ENCODE measurements at regions not wholly inside any gene's neighbourhood (a gene's known extent, or its start where the extent isn't known, plus 50 kb on each side); places are given as distances from the start of the nearest gene placed in this dataset.
"Not testable (repeated sequence)": the region's sequence is repeated elsewhere in the genome, so short reads cannot be mapped to it uniquely, and the experiment has no call there.

DNA sequence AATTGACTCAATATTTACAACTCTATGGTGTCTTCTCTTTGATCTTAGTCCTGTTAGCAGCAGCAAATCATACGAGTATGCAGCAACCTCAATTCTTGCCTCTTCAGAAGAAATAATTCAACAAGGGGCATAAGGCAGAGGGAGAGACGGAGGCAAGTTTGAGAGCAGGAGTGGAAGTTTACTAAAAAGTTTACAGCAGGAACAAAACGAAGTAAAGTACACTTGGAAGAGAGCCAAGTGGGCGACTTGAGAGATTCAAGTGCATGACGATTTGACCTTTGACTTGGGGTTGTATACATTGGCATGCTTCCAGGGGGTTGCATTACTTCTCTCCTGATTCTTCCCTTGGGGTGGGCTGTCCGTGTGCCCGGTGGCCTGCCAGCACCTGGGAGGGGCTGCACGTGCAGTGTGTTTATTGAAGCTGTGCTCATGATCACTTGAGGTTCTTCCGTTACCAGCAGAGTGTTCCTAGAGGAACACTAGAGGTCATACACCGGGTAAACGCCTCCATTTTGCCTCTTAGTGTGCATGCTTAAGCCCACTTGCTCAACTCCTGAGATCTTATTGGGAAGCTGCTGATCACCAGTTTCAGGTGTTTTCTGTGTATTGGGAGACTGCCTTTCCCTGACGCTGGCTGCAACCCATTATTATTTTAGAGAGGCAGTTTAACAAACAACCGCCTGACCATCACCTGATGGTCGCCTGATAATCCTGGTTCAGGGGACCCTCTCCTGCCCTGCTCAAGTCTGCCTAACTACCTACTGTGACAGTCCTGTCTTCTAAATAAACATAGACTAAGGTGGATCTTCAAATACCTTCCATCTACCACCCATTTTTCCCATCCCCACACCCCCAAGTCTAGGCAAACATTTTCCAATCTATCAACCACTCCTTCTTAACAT lies 172.4 kb upstream of the MYLIP start:
- no peak for DNase-seq (ENCODE audit: low read depth in 2 of 2)

DNA sequence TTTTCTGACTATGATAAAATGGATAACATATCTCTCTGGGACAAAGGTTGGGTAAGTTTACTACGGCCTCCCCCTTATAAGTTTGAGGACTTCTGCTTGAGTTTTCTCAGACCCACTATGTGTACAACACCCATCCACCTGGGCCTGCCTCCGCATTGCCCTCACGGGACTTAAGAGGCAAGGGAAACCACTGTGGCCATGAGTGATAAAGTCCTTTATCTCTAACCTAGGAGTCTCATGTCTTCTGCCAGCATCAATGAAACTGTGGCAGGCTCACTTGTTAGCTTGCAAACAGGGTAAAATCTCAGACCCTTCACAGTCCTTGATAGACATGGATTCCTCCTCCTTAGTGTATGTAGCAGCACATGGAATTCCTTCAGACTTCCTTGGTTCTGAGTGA lies 173.4 kb upstream of the MYLIP start:
- DNase-seq (ENCODE audit: low read depth in 2 of 2), result no peak

DNA sequence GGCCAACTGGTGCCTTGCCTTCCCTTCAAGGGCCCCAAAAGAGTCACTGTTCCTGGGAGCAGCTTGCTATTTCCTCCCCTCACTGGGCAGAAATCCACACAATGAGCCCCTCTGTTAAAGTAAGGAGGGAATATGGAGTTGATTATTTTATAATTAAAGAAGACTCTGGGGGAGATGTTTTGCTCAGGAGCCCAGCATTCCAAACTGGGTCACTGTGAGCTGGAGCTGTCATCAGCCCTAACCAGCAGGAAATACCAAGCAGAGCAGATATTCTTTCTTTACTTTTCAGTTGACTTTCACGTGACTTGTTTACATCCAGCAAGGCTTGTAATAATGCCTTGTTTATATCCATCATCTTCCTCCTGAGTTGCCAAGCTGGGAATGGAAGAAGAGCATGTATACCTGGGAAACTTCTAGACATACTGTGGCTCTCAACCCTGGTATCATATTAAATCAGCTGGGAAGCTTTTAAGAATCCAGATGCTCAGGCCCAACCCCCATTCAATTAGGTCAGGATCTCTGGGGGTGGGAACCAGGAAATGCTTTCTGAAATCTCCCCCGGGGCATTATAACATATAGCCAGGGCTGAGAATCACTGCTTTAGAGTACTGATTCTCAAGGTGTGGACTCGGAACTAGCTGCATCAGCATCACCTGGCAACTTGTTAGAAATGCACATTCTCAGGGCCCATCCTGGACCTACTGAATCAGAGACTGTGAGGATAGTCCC lies 175.6 kb upstream of the MYLIP start:
- DNase-seq (ENCODE audit: low read depth in 2 of 2), result peak; percentile 86 to 87

DNA sequence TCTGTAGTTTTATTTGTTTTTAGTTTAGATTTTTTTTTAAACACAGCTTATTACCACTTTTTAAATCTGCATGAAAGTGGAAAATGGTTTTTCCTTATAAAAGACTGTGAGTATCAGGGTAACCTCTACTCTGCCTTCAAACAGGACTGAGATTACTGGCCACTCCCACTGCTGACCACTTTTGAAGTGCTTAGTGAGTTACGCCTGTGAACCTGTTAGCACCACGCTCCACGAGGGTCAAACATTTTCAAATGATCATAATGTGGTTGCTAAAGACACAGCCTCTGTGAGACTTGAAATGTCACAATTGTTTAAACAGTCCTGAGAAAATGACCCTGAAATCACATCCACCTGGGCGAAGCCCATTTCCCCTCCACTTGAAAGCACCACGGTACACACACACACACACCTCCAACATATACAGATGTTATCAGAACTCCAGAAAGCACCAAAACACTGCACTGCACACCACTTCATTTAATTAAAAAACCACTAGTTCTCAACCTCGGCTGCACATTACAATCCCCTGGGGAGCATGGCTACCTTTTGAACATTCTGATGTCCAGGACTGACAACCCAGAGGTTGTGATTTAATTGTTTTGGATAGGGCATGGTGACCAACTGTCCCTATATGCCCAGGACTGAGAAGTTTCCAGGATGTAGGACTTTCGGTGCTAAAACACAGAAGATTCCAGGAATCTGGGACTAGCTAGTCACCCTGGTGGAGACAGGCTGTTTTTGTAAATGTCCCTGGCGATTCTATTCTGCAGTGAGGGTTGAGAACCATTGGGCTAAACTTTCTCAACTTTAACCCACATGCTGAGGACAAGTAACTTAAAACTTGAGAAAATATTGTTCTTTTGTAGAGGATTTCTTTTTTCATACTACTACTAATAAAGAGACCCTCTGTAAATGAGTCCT lies 176.4 kb upstream of the MYLIP start:
- DNase-seq (ENCODE audit: low read depth in 2 of 2), result no peak

DNA sequence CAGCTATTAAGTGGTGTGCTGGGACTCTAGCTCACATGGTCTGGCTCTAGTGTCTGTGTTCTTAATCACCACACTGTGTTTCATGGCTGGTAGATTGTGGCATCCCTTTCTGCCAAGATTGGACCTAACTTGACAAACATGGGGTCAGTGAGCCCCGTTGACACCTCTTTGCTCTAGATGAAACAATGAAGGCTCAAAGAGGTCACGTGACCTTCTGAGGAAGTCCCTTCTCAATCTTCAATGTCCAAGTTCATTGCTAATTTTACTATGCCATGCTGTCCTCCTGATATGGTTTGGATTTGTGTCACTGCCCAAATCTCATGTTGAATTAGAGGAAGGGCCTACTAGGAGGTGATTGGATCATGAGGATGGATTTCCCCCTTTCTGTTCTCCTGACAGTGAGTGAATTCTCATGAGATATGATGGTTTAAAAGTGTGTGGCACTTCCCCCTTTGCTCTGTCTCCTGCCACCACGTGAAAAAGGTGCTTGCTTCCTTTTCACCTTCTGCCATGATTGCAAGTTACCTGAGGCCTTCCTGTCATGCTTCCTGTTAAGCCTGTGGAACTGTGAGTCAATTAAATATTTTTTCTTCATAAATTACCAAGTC lies 177.8 kb upstream of the MYLIP start:
- DNase-seq (ENCODE audit: low read depth in 2 of 2), result no peak

DNA sequence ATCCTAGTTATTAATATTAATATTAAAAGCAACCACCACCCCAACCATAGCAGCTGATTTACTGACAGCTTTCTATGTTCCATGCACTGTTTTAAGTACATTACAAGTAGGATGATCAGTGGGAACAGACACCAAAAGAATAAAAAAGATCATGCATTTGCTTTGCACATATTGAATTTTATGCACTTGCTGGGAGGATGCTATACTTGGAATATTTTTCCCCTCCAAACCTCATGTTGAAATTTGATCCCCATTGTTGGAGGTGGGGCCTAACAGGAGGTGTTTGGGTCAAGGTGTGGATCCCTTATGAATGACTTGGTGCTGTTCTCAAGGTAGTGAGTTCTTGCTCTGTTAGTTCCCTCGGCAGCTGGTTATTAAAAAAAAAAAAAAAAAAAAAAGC lies 178.9 kb upstream of the MYLIP start:
- DNase-seq (ENCODE audit: low read depth in 2 of 2), result no peak

DNA sequence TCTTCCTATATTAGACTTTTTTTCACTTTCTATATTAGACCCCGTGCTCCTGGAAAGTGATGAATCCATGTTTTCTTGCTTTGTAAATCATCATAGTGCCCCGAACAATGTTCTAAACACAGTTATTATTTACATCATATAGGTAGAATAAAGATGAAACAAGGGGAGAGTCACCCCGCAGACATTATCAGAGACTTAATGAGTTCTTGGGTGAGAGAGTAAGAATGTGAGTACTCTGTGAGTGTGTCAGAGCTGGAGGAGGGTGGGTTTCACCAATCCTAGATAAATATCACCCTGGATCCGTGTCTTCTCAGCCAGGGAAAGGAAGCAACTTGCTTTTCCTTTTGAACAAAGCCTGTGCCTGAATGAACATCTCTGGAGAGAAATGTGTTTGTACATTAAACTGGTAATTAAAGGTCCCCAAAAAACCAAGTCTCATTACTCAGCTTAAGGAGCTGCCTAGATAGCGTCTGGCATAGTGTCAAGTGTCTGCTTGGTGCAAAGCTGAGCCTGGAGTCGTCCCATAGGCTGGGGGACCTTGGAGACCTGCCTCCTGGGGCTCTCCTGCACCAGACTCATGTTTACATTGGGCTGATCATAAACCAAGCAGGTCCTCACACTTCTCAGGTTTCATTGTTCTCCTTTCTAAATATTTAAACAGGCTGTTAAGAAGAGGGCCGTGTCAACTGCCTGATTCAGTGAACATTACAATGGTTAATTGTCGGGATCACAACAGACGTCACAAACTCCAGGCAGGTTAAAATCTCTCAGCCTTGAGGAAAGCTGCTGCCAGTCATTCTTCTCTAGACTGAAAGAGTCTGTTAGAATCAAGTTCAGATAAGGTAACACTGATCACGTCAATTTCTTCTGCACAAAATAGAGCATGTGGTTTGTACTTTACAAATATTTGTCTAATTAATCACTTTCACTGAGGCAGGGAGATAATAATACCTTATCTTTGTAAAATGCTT lies 179.7 kb upstream of the MYLIP start:
- DNase-seq (ENCODE audit: low read depth in 2 of 2), result no peak

DNA sequence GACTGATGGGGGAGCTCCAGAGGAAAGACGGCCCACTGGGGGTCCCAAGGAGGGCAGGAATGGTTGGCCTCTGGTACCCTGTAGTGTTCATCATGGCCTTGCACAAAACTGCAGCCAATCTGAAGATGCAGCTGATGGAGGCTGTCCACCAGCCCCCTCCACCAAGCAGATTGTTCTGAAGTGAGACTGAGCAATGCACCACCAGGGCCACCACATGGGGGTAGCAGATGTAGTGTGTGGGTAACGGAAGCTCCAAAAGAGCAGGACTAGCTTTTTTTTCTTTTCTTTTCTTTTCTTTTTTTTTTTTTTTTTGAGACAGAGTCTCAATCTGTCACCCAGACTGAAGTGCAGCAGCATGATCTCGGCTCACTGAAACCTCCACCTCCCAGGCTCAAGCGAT lies 181.0 kb upstream of the MYLIP start:
- DNase-seq (ENCODE audit: low read depth in 2 of 2), result no peak

DNA sequence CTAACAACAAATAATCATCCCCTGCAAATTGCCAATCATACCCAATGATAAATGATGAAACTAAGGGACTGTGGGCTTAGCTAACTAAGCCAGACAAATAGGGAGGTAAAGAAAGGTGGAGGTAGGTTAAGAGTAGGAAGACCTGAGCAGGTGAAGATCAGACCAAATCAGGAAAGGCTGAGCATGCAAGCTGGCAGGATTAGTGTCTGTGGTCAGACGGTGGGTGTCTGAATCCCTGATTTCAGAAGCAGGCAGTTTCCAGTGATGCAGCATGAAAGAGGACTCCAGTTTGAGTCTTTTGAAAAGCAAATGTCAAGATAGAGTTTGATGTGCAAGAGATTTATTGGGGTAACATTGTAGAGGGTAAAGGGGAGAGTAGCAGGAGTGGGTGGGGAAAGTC lies 181.4 kb upstream of the MYLIP start:
- no peak for DNase-seq (ENCODE audit: low read depth in 2 of 2)

DNA sequence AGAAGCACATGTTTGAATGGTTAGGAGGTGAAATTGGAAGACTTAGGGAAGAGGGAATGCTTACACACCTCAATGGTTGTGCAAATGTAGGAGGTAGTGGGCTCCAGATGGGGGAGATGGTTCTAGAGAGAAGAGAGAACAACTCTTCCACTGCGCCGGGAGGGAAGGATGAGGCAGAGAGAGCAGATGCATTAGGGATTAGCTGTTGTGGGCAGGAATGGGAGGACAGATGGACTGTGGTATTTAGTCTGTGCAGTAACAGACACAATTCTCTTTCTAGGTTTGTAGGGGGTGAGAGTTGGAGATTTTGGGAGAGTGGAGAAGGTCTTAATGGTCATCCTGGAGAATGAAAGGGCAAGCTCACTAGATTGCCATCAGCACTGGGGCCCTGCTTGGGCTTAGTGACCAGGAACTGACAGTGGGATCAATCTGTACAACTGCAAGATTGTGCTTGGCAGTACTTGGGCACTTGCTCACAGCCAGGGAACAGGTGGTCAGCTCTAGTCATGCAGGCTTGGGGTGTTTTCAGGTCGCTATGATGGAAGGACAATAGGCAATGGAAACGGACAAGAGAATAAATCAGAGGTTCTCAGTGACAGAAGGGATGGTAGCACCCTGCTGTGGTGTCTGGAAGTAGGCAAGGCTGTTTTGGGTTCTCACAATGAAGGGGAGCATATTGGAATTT lies 182.0 kb upstream of the MYLIP start:
- DNase-seq (ENCODE audit: low read depth in 2 of 2), result no peak

DNA sequence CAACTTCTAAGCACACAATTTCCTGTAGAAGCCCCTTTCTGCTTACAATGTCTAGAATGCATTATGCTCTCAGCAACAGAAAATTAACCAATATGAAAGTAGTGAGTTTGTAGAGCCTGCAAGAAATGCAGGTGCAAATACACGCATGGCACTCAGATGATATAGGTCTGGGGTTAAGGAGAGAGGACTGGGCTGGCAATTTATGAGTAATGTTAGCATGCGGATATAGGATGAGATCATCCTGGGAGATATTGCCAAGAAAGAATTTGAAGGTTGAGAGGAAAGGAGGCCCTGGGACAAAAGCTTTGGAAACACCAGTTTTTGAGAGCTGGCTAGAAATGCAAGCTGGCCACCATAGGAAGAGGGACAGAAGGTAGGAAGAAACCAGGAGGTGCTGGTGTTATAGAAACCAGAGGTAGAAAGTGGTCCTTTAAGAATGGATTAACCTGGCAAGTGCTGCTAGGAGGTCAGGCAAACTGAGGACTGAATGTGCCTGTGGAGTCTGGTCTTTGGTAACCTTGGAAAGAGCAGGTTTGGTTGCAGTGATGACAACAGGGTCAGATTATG lies 183.2 kb upstream of the MYLIP start:
- DNase-seq (ENCODE audit: low read depth in 2 of 2), result no peak

DNA sequence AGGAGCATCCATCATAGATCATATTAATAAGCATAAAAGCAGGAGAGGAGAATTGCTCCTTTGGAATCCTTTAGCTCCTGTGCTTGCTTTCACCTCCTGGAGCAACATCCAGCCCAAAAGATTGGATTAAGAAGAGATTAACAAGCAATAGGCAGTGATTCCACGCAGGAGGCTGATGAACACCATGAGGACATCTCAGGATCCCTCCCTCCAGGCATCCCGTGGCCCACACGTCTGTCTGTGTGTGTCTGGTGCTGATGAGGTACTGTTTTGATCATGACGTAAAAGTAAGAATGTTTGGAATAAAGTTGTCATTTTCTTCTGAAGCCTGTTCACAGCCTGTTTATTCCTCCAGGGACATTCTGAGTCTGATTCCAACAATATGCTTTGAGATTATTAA lies 185.5 kb upstream of the MYLIP start:
- DNase-seq (ENCODE audit: low read depth in 2 of 2), result no peak

DNA sequence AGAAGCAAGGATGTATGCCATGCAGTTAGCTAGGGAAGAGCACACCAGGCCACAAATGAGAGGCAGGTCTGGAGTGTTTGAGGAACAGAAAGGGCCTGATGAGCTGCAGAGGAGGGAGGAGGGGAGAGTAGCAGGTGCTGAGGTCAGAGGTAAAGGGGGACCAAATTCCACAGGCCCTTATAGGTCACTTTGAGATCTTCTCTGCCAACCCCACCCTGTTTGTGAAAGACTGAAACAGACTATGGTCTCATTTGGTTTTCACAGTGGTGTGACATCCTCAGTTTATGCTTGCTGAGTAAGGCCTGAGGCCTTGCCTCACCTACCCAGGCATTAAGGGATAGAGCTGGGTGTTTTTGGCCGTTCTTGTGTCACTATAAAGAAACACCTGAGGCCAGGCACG lies 187.7 kb upstream of the MYLIP start:
- DNase-seq (ENCODE audit: low read depth in 2 of 2), result no peak

DNA sequence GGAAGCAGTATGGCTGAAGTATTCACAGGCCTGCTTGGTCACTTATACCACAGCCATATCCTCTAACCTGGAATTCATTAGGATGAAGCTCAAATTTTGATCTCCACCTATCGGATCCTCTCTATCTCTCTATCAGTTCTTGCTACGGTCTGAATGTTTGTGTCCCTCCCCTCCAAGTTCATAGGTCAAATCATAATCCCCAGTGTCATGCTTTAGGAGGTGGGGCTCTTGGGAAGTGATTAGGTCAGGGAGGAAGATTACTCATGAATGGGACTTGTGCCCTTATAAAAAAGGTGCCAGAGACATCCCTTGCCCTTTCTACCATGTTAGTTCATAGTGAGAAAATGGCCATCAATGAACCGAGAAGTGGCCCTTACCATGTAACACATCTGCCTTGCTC lies 190.8 kb upstream of the MYLIP start:
- no peak for DNase-seq (ENCODE audit: low read depth in 2 of 2)

DNA sequence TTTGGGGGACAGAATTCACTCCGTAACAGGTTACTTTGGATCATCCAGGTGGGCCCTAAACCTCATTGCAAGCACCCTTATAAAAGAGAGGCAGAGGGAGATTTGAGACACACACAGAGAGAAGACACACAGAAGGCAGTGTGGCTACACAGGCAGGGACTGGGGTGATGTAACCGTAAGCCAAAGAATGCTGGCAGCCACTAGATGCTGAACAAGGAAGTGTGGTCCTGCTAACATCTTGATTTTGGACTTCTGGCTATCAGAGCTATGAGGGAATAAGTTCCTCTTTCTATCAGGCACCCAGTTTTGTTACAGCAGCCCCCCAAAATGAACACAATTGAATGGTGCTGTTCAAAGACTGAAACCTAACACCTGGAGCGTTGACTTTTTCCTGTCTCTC lies 191.3 kb upstream of the MYLIP start:
- DNase-seq (ENCODE audit: low read depth in 2 of 2), result no peak

DNA sequence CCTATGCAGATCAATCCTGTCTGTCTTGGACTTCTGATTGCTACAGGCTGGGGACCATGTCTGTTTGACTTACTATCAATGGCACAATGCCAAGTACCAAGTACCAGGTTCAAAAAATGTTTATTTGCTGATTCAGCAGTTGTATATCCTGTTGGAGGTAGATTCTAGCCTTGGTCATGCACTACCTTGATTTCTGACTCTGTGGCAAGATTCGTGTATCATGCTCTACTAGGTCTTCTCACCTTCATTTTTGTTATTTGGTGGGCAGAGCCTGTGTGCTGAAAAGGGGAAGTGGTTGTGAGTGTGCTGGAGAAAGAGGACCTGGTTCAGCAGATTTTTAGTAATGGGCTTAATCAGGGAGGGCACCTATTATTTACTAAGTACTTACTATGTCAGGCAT lies 192.4 kb upstream of the MYLIP start:
- DNase-seq (ENCODE audit: low read depth in 2 of 2), result no peak

DNA sequence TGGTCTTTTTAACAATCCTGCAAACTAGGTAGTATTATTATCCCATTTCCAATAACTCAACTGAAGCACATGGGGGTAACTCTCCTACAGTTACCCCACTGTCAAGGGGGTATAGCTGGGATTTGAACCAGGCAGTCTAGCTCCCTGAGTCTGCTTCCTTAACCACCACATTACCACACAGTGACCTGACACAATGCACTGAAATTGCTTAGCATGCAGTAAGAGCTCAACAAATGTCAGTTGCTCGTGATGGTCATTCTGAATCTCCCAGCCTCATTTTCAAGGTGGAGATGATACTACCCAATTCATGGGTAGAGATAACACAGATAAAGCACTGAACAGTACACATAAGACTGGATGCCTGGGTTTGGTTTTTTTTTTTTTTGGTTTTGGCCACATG lies 193.2 kb upstream of the MYLIP start:
- no peak for DNase-seq (ENCODE audit: low read depth in 2 of 2)

DNA sequence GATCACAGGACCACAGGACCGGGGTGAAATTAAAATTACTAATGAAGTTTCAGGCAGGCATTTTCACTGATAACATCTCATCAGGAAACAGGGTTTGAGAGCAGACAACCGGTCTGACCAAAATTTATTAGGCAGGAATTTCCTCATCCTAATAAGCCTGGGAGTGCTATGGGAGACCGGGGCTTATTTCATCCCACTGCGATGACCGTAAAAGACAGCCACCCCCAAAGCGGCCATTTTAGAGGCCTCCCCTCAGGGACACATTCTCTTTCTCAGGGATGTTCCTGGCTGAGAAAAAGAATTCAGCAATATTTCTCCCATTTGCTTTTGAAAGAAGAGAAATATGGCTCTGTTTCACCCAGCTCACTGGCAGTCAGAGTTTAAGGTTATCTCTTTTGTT lies 197.2 kb upstream of the MYLIP start:
- DNase-seq (ENCODE audit: low read depth in 2 of 2), result not testable (repeated sequence)

DNA sequence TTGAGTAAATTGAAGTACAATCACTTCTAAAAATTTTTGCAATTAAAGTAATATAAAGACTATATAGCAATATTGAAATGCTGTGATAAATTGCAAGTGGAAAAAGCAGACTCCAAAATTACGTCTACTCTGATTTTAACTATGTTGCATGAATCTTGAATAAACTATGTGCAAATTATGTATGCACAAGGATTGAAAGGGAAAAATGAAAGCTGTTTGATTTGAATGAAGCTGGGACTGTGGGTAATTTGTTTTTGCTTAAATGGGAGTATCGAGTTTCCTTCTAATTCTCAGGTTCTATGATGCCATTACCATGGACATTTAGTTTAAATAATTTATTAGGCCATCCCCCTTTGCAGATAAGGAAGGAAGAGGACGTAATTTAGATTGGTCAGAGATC lies 198.7 kb upstream of the MYLIP start:
- no peak for DNase-seq (ENCODE audit: low read depth in 2 of 2)

DNA sequence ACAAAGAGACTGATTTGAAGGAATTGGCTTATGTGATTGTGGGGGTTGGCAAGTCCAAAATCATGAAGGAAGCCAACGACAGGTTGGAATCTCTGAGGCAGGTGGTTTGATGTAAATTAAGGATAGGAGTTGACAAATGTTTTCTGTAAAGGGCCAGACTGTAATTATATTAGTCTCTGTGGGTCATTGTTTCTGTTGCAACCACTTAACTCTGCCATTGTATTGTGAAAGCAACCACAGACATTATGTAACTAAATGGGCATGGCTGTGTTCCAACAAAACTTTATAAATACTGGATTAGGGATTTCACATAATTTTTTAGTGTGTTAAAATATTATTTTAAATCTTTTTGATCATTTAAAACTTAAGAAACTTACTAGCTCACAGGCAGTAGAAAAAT lies 199.2 kb upstream of the MYLIP start:
- no peak for DNase-seq (ENCODE audit: low read depth in 2 of 2)

Measured in fibroblast of skin of left quadriceps (primary cell).